DND-41 (cell line): ENCODE measurements at regions not wholly inside any gene's neighbourhood (a gene's known extent, or its start where the extent isn't known, plus 50 kb on each side); places are given as distances from the start of the nearest gene placed in this dataset.

ENCODE experiments used
- ATAC-seq: fragments of 200-7000 bp; cut with Tn5 transposase; 3 replicates; pipeline ENCODE4 v1.9.1; 2021; ENCODE audit warnings: low read depth; ENCODE audit not compliant: insufficient read depth
- DNase-seq: peaks from one replicate; pipeline ENCODE4 v3.0.0-alpha.2; 2020
- H2AFZ ChIP-seq: 2 replicates; pipeline ENCODE4 v1.6.0; 2012; ENCODE audit warnings: low read depth, low read length
- H3K27ac ChIP-seq: 2 replicates; pipeline ENCODE4 v1.5.1; 2012; ENCODE audit warnings: low read length, inconsistent platforms
- H3K27me3 ChIP-seq: fragments of 200-600 bp; sonication (generic); 2 replicates; pipeline ENCODE4 v1.6.0; 2012; ENCODE audit warnings: low read length, mild to moderate bottlenecking, inconsistent platforms; ENCODE audit not compliant: insufficient read depth, poor library complexity
- H3K36me3 ChIP-seq: 2 replicates; pipeline ENCODE4 v1.5.1; 2012; ENCODE audit warnings: low read length, inconsistent platforms; ENCODE audit not compliant: insufficient read depth
- H3K4me1 ChIP-seq: 2 replicates; pipeline ENCODE4 v1.5.1; 2012; ENCODE audit warnings: mild to moderate bottlenecking, low read length; ENCODE audit not compliant: insufficient read depth
- H3K4me2 ChIP-seq: 2 replicates; pipeline ENCODE4 v1.6.0; 2012; ENCODE audit warnings: mild to moderate bottlenecking, moderate library complexity, low read length, inconsistent platforms; ENCODE audit not compliant: insufficient read depth
- H3K4me3 ChIP-seq, 2 experiments: fragments of 200-600 bp in 1 of 2; shearing (Covaris generic) in 1 of 2; 2 replicates each; pipeline ENCODE4 v1.5.1; 2012 to 2016; ENCODE audit warnings: inconsistent platforms in 2 of 2, low read length in 2 of 2, mild to moderate bottlenecking in 2 of 2, low read depth in 1 of 2, moderate library complexity in 1 of 2
- H3K79me2 ChIP-seq: 2 replicates; pipeline ENCODE4 v1.6.0; 2012; ENCODE audit warnings: low read length, inconsistent platforms; ENCODE audit not compliant: insufficient read depth
- H3K9ac ChIP-seq: 2 replicates; pipeline ENCODE4 v1.6.0; 2012; ENCODE audit warnings: low read depth, mild to moderate bottlenecking, inconsistent platforms, low read length, moderate library complexity
- H3K9me3 ChIP-seq: 2 replicates; pipeline ENCODE4 v1.5.1; 2012; ENCODE audit warnings: low read length, moderate library complexity, mild to moderate bottlenecking, inconsistent platforms; ENCODE audit not compliant: insufficient read depth, severe bottlenecking
- H4K20me1 ChIP-seq: 2 replicates; pipeline ENCODE4 v1.6.0; 2012; ENCODE audit warnings: low read length; ENCODE audit not compliant: insufficient read depth
- EZH2 ChIP-seq: IDR thresholded peaks from 3 replicates; pipeline ENCODE4 v1.6.1; 2012; ENCODE audit warnings: borderline replicate concordance, low read depth, mild to moderate bottlenecking, moderate library complexity, low read length, inconsistent platforms; ENCODE audit not compliant: severe bottlenecking
- TF ChIP-seq, protein P1 (sequence below): IDR thresholded peaks from 2 replicates; pipeline ENCODE4 v1.5.1; 2012; ENCODE audit warnings: borderline replicate concordance, low read length, moderate library complexity, mild to moderate bottlenecking; ENCODE audit not compliant: poor library complexity, severe bottlenecking; ENCODE audit errors: extremely low read depth

DNA sequence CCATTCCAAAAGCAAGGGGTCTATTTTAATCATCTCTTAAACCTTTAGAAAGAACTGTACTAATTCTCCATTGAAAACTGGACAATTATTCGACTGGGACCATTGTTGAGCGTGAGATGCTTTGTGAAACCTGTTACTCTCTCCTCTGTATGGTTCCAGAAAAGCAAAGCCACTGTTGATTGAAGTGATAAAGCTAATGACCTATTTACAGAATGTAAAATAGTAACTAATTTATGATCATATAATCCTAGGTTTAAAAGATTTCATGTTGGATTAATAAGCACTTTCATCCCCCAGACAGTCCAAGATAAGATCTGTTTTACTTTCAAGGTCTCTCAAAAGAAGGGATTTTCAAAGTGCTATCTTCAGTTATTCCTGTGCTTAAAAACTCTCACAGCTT, 614.5 kb downstream of the TMA16 start:
- Histone ChIP-seq H3K27ac (no peak overlapping the region), H3K36me3 (no peaks in the 10 kb centered on the region), H2AFZ (no peak overlapping the region), H3K4me2 (no peak overlapping the region), H4K20me1 (no peaks in the 10 kb centered on the region), H3K9me3 (no peaks in the 10 kb centered on the region), H3K4me3 (no peak overlapping the region), H3K9ac (no peak overlapping the region), H3K79me2 (no peaks in the 10 kb centered on the region), H3K27me3 (no peaks in the 10 kb centered on the region), H3K4me1 (no peaks in the 10 kb centered on the region)
- TF ChIP-seq, protein P1, sequence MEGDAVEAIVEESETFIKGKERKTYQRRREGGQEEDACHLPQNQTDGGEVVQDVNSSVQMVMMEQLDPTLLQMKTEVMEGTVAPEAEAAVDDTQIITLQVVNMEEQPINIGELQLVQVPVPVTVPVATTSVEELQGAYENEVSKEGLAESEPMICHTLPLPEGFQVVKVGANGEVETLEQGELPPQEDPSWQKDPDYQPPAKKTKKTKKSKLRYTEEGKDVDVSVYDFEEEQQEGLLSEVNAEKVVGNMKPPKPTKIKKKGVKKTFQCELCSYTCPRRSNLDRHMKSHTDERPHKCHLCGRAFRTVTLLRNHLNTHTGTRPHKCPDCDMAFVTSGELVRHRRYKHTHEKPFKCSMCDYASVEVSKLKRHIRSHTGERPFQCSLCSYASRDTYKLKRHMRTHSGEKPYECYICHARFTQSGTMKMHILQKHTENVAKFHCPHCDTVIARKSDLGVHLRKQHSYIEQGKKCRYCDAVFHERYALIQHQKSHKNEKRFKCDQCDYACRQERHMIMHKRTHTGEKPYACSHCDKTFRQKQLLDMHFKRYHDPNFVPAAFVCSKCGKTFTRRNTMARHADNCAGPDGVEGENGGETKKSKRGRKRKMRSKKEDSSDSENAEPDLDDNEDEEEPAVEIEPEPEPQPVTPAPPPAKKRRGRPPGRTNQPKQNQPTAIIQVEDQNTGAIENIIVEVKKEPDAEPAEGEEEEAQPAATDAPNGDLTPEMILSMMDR: no peak
- no peak for TF ChIP-seq EZH2
- ATAC-seq: no peak
- DNase-seq: no peak

DNA sequence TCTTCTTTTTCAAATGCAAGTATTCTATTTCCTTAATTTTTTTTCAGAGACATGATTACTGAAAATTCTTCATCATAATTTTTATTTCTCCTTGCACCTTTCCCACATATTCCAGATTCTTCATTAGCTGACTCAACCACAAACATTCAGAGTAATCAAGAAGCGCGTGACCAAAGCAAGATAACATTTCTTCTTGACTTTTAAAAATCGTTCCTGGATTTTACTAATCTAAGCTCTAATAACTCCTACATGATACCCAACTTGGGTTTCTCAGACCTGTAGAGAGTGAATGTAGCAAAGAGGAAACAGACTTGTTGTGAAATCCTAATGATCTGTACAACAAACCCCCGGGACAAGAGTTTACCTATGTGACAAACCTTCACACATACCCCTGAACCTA, 615.0 kb downstream of the TMA16 start:
- H4K20me1 ChIP-seq: no peaks in the 10 kb centered on the region
- H3K36me3 ChIP-seq: no peaks in the 10 kb centered on the region
- no peak overlapping the region for H3K27ac ChIP-seq
- H3K9ac ChIP-seq: no peak overlapping the region
- H3K79me2 ChIP-seq: no peaks in the 10 kb centered on the region
- H3K4me3 ChIP-seq: no peak overlapping the region
- no peaks in the 10 kb centered on the region for H3K27me3 ChIP-seq
- ATAC-seq (no peak), DNase-seq (no peak)
- no peak overlapping the region for H3K4me2 ChIP-seq
- H2AFZ ChIP-seq: no peak overlapping the region
- no peaks in the 10 kb centered on the region for H3K9me3 ChIP-seq
- TF ChIP-seq, protein P1: no peak
- no peak for TF ChIP-seq EZH2
- H3K4me1 ChIP-seq: no peaks in the 10 kb centered on the region

DNA sequence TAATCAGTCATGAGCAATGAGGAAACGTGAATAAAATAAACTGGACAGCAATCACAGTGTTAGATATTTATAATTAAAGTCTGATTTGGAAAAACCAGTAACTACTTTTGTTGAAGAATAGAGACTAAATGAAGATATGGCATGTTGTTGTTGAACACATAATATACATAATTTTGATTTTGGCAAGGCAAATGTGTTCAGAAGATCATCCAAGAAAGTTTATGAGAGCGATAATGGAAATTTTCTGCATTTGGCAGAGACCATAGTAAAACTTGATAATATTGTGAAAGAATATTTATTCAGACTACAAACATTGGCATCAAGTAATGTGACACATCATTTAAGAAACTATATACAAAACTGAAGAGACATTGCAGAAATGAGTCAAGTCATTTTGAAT, 620.7 kb downstream of the TMA16 start:
- H3K9me3 ChIP-seq: no peaks in the 10 kb centered on the region
- no peaks in the 10 kb centered on the region for H3K79me2 ChIP-seq
- H3K27ac ChIP-seq: no peak overlapping the region
- H3K27me3 ChIP-seq: no peaks in the 10 kb centered on the region
- no peak overlapping the region for H3K4me2 ChIP-seq
- no peak overlapping the region for H2AFZ ChIP-seq
- ATAC-seq (no peak), DNase-seq (no peak)
- H3K36me3 ChIP-seq: no peaks in the 10 kb centered on the region
- no peak overlapping the region for H3K4me3 ChIP-seq
- no peaks in the 10 kb centered on the region for H3K4me1 ChIP-seq
- H4K20me1 ChIP-seq: no peaks in the 10 kb centered on the region
- TF ChIP-seq EZH2: no peak
- TF ChIP-seq, protein P1: no peak
- H3K9ac ChIP-seq: no peak overlapping the region

DNA sequence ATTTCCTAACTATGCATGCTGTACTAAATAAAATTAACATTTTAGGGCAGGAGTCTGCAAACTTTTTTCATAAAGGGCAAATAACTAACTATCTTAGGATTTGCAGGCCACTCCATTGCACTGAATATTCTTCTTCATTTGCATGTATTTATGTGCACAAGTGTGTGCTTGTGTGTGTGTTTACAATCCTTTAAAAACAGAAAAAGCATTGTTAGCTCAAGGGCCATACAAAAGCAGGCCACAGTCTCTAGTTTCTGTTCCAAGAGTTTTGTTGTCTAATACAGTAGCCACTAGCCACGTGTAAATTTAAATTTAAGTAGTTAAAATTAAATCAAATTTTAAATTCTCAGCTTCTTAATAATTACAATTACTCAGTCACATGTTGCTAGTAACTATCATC, 621.8 kb downstream of the TMA16 start:
- H3K27me3 ChIP-seq: no peaks in the 10 kb centered on the region
- H3K27ac ChIP-seq: no peak overlapping the region
- no peak for DNase-seq
- H4K20me1 ChIP-seq: no peaks in the 10 kb centered on the region
- no peaks in the 10 kb centered on the region for H3K36me3 ChIP-seq
- H2AFZ ChIP-seq: no peak overlapping the region
- ATAC-seq: no peak
- H3K4me3 ChIP-seq: no peak overlapping the region
- no peaks in the 10 kb centered on the region for H3K79me2 ChIP-seq
- H3K4me1 ChIP-seq: no peaks in the 10 kb centered on the region
- no peak overlapping the region for H3K4me2 ChIP-seq
- TF ChIP-seq, protein P1: no peak
- no peak for TF ChIP-seq EZH2
- H3K9ac ChIP-seq: no peak overlapping the region
- no peaks in the 10 kb centered on the region for H3K9me3 ChIP-seq
